HEK293 (cell line): ENCODE measurements at regions not wholly inside any gene's neighbourhood (a gene's known extent, or its start where the extent isn't known, plus 50 kb on each side); places are given as distances from the start of the nearest gene placed in this dataset.

Source experiments
- CTCF ChIA-PET: fragments of 350-600 bp; formaldehyde crosslinking; extraction: SDS; loops from one replicate; lab custom pipeline; 2021; ENCODE audit warnings: antibody characterized with exemption; lab: Yijun Ruan, JAX
- POLR2A ChIA-PET: fragments of 300-600 bp; formaldehyde crosslinking; extraction: SDS; loops from one replicate; lab custom pipeline; 2020; ENCODE audit warnings: antibody characterized with exemption, inconsistent platforms; lab: Yijun Ruan, JAX
- H3K27ac ChIP-seq: fragments of 200-500 bp; sonication (Bioruptor generic); 2 replicates; pipeline ENCODE4 v1.5.1; 2014; ENCODE audit warnings: low read depth, low read length, control low read depth, inconsistent platforms; ENCODE audit errors: extremely low read depth
- H3K36me3 ChIP-seq, 2 experiments: fragments of 200-500 bp in 1 of 2; sonication (Bioruptor generic) in 1 of 2; 1 replicate in 1 of 2; 2 replicates in 1 of 2; pipeline ENCODE4 v1.5.1; 2014 to 2017; ENCODE audit warnings: inconsistent platforms in 2 of 2, low read length in 2 of 2; ENCODE audit not compliant: control insufficient read depth in 2 of 2, insufficient read depth in 1 of 2
- H3K4me1 ChIP-seq: fragments of 200-500 bp; sonication (Bioruptor generic); 2 replicates; pipeline ENCODE4 v1.5.1; 2014; ENCODE audit warnings: mild to moderate bottlenecking, low read length, inconsistent platforms; ENCODE audit not compliant: control insufficient read depth, insufficient read depth
- H3K4me3 ChIP-seq: 2 replicates; pipeline ENCODE4 v1.5.1; 2011; ENCODE audit warnings: low read depth, mild to moderate bottlenecking, control low read depth, low read length, moderate library complexity
- H3K9me3 ChIP-seq: fragments of 200-500 bp; sonication (Bioruptor generic); 2 replicates; pipeline ENCODE4 v1.5.1; 2014; ENCODE audit warnings: low read depth, low read length, inconsistent platforms; ENCODE audit not compliant: control insufficient read depth, insufficient read depth
- GLI2 ChIP-seq: fragments of 450-650 bp; formaldehyde crosslinking; IDR thresholded peaks from 2 replicates; pipeline ENCODE4; 2017; ENCODE audit warnings: missing biosample characterization, missing genetic modification characterization, low read depth, borderline replicate concordance
- HOXC10 ChIP-seq: sonication (generic); formaldehyde crosslinking; IDR thresholded peaks from 2 replicates; pipeline ENCODE4 v1.8.1; 2023; ENCODE audit warnings: mild to moderate bottlenecking, missing genetic modification reagents
- IKZF3 ChIP-seq: fragments of 450-650 bp; IDR thresholded peaks from 2 replicates; pipeline ENCODE4 v1.5.0; 2018; ENCODE audit warnings: missing biosample characterization, mild to moderate bottlenecking, missing genetic modification characterization, moderate library complexity
- KLF16 ChIP-seq: fragments of 450-650 bp; formaldehyde crosslinking; IDR thresholded peaks from 2 replicates; pipeline ENCODE4 v1.5.1; 2017; ENCODE audit warnings: missing biosample characterization, missing genetic modification characterization
- KLF17 ChIP-seq: fragments of 450-650 bp; formaldehyde crosslinking; IDR thresholded peaks from 2 replicates; pipeline ENCODE4 v1.5.1; 2016; ENCODE audit warnings: missing biosample characterization, missing genetic modification characterization
- MEIS1 ChIP-seq: sonication (generic); formaldehyde crosslinking; IDR thresholded peaks from 2 replicates; pipeline ENCODE4 v1.8.1; 2022; ENCODE audit warnings: missing genetic modification reagents, mild to moderate bottlenecking, borderline replicate concordance
- OVOL3 ChIP-seq: fragments of 450-650 bp; formaldehyde crosslinking; IDR thresholded peaks from 2 replicates; pipeline ENCODE4 v1.5.1; 2016; ENCODE audit warnings: missing biosample characterization, missing genetic modification characterization
- RBAK ChIP-seq: fragments of 450-650 bp; formaldehyde crosslinking; IDR thresholded peaks from 2 replicates; pipeline ENCODE4 v1.5.1; 2016; ENCODE audit warnings: missing biosample characterization, missing genetic modification characterization
- REPIN1 ChIP-seq: fragments of 450-650 bp; formaldehyde crosslinking; IDR thresholded peaks from 2 replicates; pipeline ENCODE4 v1.5.1; 2017; ENCODE audit warnings: missing biosample characterization, missing genetic modification characterization, low read depth
- SETDB1 ChIP-seq: IDR thresholded peaks from one replicate; pipeline ENCODE4 v1.6.1; 2017; ENCODE audit warnings: mild to moderate bottlenecking, low read length, moderate library complexity, mixed read lengths; ENCODE audit not compliant: insufficient read length
- ZBTB21 ChIP-seq: fragments of 450-650 bp; formaldehyde crosslinking; IDR thresholded peaks from 2 replicates; pipeline ENCODE4 v1.5.1; 2017; ENCODE audit warnings: missing biosample characterization, missing genetic modification characterization
- ZBTB26 ChIP-seq: fragments of 450-650 bp; formaldehyde crosslinking; optimal IDR thresholded peaks from 2 replicates; pipeline ENCODE3; 2016; ENCODE audit warnings: missing biosample characterization, mild to moderate bottlenecking, missing genetic modification characterization
- ZBTB7A ChIP-seq: fragments of 450-650 bp; formaldehyde crosslinking; IDR thresholded peaks from 2 replicates; pipeline ENCODE4 v1.5.1; 2016; ENCODE audit warnings: low read depth, missing biosample characterization, missing genetic modification characterization
- ZIC2 ChIP-seq: fragments of 450-650 bp; formaldehyde crosslinking; IDR thresholded peaks from 2 replicates; pipeline ENCODE4 v1.5.1; 2016; ENCODE audit warnings: missing biosample characterization, missing genetic modification characterization
- ZNF133 ChIP-seq: fragments of 450-650 bp; formaldehyde crosslinking; IDR thresholded peaks from 2 replicates; pipeline ENCODE4 v1.5.1; 2016; ENCODE audit warnings: missing biosample characterization, missing genetic modification characterization
- ZNF16 ChIP-seq: fragments of 450-650 bp; formaldehyde crosslinking; IDR thresholded peaks from 2 replicates; pipeline ENCODE4 v1.5.1; 2016; ENCODE audit warnings: low read depth, missing biosample characterization, missing genetic modification characterization
- ZNF174 ChIP-seq: fragments of 450-650 bp; formaldehyde crosslinking; IDR thresholded peaks from 2 replicates; pipeline ENCODE4 v1.5.0; 2017; ENCODE audit warnings: missing biosample characterization, mild to moderate bottlenecking, missing genetic modification characterization
- ZNF18 ChIP-seq: fragments of 450-650 bp; formaldehyde crosslinking; IDR thresholded peaks from 2 replicates; pipeline ENCODE4 v1.5.1; 2016; ENCODE audit warnings: missing biosample characterization, missing genetic modification characterization
- ZNF2 ChIP-seq: fragments of 450-650 bp; formaldehyde crosslinking; IDR thresholded peaks from 2 replicates; pipeline ENCODE4 v1.5.1; 2016; ENCODE audit warnings: missing biosample characterization, missing genetic modification characterization
- ZNF214 ChIP-seq: fragments of 450-650 bp; formaldehyde crosslinking; IDR thresholded peaks from 2 replicates; pipeline ENCODE4 v1.5.1; 2017; ENCODE audit warnings: missing biosample characterization, mild to moderate bottlenecking, missing genetic modification characterization, borderline replicate concordance
- ZNF239 ChIP-seq: fragments of 450-650 bp; formaldehyde crosslinking; IDR thresholded peaks from 2 replicates; pipeline ENCODE4 v1.5.1; 2016; ENCODE audit warnings: missing biosample characterization, missing genetic modification characterization
- ZNF248 ChIP-seq: fragments of 450-650 bp; formaldehyde crosslinking; IDR thresholded peaks from 2 replicates; pipeline ENCODE4 v1.5.1; 2017; ENCODE audit warnings: missing biosample characterization, missing genetic modification characterization
- ZNF362 ChIP-seq: fragments of 450-650 bp; formaldehyde crosslinking; IDR thresholded peaks from 2 replicates; pipeline ENCODE4 v1.5.1; 2016; ENCODE audit warnings: missing biosample characterization, missing genetic modification characterization
- ZNF394 ChIP-seq: fragments of 450-650 bp; formaldehyde crosslinking; IDR thresholded peaks from 2 replicates; pipeline ENCODE4 v1.5.1; 2016; ENCODE audit warnings: missing biosample characterization, missing genetic modification characterization, mild to moderate bottlenecking, moderate library complexity, borderline replicate concordance
- ZNF768 ChIP-seq: fragments of 450-650 bp; formaldehyde crosslinking; IDR thresholded peaks from 2 replicates; pipeline ENCODE4 v1.5.1; 2018; ENCODE audit warnings: missing biosample characterization, mild to moderate bottlenecking, missing genetic modification characterization
- ZNF785 ChIP-seq: fragments of 450-650 bp; formaldehyde crosslinking; IDR thresholded peaks from 2 replicates; pipeline ENCODE4 v1.5.1; 2016; ENCODE audit warnings: missing biosample characterization, missing genetic modification characterization
- ZNF791 ChIP-seq: fragments of 450-650 bp; formaldehyde crosslinking; IDR thresholded peaks from 2 replicates; pipeline ENCODE4 v1.5.1; 2016; ENCODE audit warnings: missing biosample characterization, missing genetic modification characterization
- ZSCAN16 ChIP-seq: fragments of 450-650 bp; formaldehyde crosslinking; IDR thresholded peaks from 2 replicates; pipeline ENCODE4 v1.5.1; 2016; ENCODE audit warnings: missing biosample characterization, missing genetic modification characterization

- CTCF ChIA-PET, result no interaction called here
- Histone ChIP-seq H3K4me1 (no peaks in the 10 kb centered on the region), H3K27ac (no peak overlapping the region), H3K4me3 (no peak overlapping the region), H3K9me3 (no peaks in the 10 kb centered on the region), H3K36me3 (no peaks in the 10 kb centered on the region)
- TF ChIP-seq ZNF394 (tag by site-specific recombination), result no peak
- no peak for TF ChIP-seq OVOL3 (tag by site-specific recombination)
- TF ChIP-seq REPIN1 (tag by site-specific recombination), result no peak
- TF ChIP-seq ZNF768 (tag by site-specific recombination), result no peak
- TF ChIP-seq ZNF791, result no peak
- TF ChIP-seq ZNF2, result no peak
- TF ChIP-seq ZIC2 (tag by site-specific recombination), result no peak
- no peak for TF ChIP-seq ZBTB21 (tag by site-specific recombination)
- TF ChIP-seq ZBTB7A (tag by site-specific recombination), result no peak
- TF ChIP-seq SETDB1, result no peak
- no peak for TF ChIP-seq ZNF785 (tag by site-specific recombination)
- no peak for TF ChIP-seq ZNF133 (tag by site-specific recombination)
- no peak for TF ChIP-seq ZBTB26 (tag by site-specific recombination)
- no peak for TF ChIP-seq ZNF16
- no peak for TF ChIP-seq ZNF18 (tag by site-specific recombination)
- TF ChIP-seq KLF16 (tag by site-specific recombination), result no peak
- POLR2A ChIA-PET, result no interaction called here
These were observed 1441.0 kb downstream of the BRINP3 start for GRCh38 chr1:189036628-189037027.

GRCh38 chr1:189046127-189046526 is 1431.5 kb downstream of the BRINP3 start:
- H3K4me3 ChIP-seq, result no peak overlapping the region
- ChIA-PET POLR2A (no interaction called here), CTCF (no interaction called here)
- no peaks in the 10 kb centered on the region for H3K4me1 ChIP-seq
- no peaks in the 10 kb centered on the region for H3K9me3 ChIP-seq
- no peaks in the 10 kb centered on the region for H3K36me3 ChIP-seq
- no peak overlapping the region for H3K27ac ChIP-seq
- no peak for TF ChIP-seq IKZF3 (tag by site-specific recombination)
- no peak for TF ChIP-seq KLF17 (tag by site-specific recombination)
- no peak for TF ChIP-seq ZNF239 (tag by site-specific recombination)
- TF ChIP-seq HOXC10, result no peak
- TF ChIP-seq ZNF362 (tag by site-specific recombination), result no peak
- no peak for TF ChIP-seq GLI2 (tag by site-specific recombination)
- no peak for TF ChIP-seq ZNF214 (tag by site-specific recombination)
- no peak for TF ChIP-seq ZNF174
- TF ChIP-seq ZSCAN16 (tag by site-specific recombination), result no peak
- no peak for TF ChIP-seq ZNF248
- no peak for TF ChIP-seq MEIS1 (CRISPR knock-in tag)
- no peak for TF ChIP-seq RBAK (tag by site-specific recombination)
